HG03025 (cell line): ENCODE measurements at regions not wholly inside any gene's neighbourhood (a gene's known extent, or its start where the extent isn't known, plus 50 kb on each side); places are given as distances from the start of the nearest gene placed in this dataset.
"Not testable (repeated sequence)": the region's sequence is repeated elsewhere in the genome, so short reads cannot be mapped to it uniquely, and the experiment has no call there.

Experiments used
- ATAC-seq: cut with Tn5 transposase; IDR thresholded peaks from one replicate; pipeline ENCODE4 v1.9.1; 2021; ENCODE audit warnings: mild to moderate bottlenecking, moderate library complexity; ENCODE audit not compliant: unreplicated experiment, low FRiP score

DNA sequence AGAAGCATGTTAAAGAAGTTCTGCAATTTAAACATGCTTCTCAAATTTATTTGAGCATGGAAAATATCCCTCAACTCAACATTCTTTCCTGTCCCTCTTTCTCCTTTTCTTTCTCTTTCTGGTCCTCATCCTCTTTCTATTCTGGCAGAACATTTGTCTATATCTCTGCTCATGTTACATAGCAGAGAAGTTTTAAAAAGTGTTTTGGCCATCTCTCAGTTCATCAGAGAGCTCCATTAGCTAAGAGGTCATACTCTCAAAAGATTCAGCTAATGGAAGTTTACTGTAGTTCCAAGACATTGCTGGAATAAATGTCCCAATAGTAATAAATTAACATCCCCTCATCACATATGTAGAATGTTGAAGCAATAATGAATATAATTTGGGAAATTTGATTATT, 53.5 kb downstream of the XCL2 start:
- no peak for ATAC-seq

DNA sequence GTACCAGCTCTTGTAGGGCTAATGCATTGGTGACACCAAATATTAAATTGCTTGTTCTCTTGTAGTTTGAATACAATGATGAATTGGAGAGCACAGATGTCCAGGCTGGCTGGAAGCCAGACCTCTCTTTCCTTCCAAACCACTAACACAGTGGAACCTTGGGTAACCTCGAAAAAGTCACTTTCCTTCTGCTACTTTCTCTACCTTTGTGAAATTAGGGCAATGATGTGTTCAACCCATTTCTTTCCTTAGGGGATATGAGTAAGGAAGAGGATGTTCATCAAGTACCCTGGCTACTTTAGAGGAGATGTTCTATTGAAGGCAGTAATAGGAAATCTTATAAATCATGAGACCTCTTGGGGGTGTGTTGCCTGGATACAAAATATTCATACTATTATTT, 55.7 kb downstream of the XCL2 start:
- no peak for ATAC-seq

DNA sequence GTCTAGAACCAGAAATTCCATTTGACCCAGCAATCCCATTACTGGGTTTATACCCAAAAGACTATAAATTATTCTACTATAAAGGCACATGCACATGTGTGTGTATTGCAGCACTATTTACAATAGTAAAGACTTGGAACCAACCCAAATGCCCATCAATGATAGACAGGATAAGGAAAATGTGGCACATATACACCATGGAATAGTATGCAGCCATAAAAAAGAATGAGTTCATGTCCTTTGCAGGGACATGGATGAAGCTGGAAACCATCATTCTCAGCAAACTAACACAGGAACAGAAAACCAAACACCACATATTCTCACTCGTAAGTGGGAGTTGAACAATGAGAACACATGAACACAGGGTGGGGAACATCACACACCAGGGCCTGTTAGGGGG, 57.0 kb downstream of the XCL2 start:
- ATAC-seq, result not testable (repeated sequence)

DNA sequence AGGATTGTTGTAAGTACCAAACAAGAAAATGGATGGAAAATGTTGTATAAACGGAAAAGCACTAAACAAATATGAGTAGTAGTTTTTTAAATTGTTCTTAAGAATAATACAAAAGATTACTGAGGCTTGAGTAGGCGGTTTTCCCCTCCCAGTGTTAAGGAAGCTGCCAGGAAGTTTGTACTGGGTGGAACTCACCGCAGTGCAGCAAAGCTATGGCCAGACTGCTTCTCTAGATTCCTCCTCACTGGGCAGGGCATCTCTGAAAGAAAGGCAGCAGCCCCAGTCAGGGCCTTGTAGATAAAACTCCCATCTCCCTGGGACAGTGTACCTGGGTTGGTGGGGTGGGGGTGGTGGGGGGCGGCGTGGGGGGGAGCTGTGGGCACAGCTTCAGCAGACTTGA, 58.7 kb downstream of the XCL2 start:
- ATAC-seq, result no peak

DNA sequence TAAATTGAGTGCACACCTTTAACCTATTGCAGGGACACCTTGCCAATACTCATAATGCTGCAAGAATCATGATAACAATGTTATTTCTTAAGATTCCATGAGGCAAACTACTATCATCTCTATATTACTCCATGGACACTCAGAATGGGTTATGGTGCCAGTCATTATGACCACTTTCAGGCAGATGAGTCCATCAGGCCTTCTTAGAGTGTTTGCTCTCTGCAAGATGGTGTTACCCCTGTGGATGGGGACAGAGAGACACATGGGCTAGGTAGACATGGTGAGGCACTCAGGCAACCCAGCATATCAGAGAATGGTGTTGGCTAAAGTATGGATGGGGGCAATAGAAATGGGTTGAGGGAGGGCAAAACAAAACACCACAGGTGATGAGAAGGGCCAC, 59.7 kb downstream of the XCL2 start:
- no peak for ATAC-seq

DNA sequence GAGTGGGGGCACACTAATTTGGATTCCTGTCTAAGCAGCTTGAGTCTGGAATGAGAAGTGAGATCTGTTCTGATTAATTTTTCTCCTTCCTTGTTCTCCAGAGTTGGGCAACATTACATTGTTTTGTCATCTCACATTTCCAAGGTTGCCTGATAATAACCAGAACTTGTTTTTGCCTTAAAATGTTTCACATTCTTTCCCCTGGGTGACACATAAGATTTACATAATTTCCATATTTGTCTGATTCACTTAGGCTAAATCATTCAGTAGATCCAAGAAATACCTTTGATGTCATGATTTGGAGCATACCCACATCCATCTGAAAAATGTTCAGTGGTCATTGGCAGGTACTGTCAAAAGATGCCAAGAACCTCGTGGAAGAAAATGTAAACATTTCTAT, 60.3 kb downstream of the XCL2 start:
- no peak for ATAC-seq

DNA sequence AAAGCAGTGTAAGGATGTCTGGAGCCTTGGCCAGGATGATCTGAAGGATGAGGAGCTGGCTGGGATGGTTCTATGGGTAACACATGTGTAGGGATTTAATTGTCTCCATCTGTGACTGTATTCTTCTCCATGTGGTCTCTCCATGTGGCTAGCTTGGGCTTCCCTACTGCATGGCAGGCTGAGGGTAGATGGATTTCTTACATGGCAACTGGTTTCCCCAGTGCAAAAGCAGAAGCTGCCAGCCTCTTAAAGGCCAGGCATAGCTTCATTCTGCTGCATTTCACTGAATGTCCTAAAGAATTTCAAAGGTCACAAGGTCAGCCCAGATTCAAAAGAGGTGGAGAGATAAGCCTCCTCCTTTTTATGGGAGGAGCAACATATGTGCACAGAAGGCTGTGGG, 61.7 kb downstream of the XCL2 start:
- ATAC-seq, result no peak

DNA sequence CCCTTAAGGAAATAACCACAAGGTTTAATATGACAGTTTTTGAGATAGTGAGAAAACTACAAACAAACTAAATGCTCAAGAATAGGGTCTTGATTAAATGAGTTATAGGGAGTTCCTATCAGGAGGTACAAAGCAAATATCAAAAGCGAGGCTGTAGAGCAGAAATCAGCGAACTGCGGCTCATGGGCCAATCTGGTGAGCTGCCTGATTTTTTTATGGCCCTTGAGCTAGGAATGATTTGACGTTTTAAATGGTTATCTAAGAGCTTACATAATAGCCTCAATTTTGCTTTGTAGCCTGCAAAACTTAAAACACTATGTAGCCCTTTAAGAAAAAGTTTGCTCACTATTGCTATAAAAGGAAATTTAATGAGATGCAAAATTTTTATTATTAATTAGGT, 62.2 kb downstream of the XCL2 start:
- no peak for ATAC-seq

DNA sequence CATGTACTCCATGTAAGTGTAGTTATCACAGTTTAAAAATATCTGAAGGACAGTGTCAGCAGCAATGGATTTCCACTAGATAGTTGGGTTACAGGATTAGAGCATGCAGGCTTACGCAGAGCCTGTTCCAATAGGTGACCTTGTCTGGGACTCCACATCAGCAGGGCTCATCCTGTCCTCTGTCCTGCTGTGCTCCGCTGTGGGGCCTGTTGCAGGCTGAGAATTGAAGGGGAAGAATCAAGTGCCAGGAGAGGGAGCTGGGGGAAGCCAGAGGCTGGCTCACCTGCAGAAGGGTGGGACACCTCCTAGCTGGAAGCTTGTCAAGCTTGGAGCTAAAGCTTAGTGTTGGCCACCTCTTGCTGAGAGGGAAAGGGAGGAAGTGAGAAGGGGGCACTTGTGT, 62.8 kb downstream of the XCL2 start:
- ATAC-seq, result no peak

DNA sequence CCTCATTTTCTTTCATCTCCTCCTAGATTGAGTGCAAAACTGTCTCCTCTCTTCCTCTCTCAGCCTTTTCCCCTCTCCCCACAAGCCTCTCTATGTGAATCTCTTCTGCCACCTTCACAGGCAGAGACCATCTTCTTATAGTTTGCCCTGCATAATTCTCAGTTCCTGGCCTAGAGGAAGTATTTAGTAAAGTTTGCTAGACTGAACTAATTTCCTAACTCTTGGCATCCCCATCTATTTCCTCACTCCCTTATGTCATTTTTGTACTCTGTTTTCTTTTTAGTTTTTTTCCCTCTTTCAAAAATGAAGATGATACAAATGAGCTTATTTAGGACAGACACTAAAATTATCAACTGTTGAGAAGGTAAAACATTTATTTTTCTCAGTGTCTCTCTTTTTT, 66.0 kb downstream of the XCL2 start:
- no peak for ATAC-seq

DNA sequence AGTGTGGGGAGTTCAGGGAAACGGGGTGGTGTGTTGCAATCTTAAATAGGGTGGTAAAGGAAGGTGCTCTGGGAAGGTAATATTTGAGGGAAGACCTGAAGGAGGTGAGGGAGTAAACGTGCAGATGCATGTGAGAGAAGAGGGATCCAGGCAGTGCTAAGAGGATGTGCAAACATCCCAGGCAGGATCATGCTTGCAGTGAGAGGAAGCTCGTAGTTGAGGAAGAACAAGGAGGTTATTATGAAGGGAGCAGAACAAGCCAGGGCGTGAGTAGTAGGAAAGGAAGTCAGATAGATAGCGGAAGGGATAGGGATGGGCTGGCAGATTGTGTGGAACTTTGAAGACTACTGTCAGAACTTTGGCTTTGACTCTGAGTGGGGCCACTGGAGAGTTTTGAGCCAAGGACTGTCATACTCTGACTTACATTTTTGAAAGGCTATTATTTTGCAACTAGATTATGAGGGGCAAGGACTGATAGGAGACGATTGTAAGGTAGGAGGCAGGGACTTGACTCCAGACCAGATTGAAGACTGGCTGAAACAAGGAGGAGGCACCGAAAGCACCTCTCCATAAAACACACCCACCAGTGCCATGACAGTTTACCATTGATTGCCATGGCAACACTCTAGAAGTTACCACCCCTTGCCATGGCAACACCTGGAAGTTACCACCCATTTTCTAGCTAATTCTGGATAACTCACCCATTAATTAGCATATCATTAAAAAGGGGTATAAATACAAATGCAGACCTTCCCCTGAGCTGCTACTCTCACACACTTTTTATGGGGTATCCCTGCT, 67.0 kb downstream of the XCL2 start:
- ATAC-seq, result no peak

DNA sequence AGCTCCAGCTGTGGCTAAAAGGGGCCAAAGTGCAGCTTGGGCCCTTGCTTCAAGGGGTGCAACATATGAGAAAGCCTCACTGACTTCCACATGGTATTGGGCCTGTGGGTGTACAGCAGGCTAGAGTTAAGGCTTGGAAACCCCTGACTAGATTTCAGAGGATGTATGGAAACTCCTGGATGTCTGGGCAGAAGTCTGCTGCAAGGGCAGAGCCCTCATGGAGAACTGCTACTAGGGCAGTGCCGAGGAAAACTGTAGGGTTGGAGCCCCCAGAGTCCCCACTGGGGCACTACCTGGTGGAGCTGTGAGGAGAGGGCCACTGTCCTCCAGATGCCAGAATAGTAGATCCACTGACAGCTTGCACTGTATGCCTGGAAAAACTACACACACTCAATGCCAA, 69.5 kb downstream of the XCL2 start:
- ATAC-seq, result no peak

DNA sequence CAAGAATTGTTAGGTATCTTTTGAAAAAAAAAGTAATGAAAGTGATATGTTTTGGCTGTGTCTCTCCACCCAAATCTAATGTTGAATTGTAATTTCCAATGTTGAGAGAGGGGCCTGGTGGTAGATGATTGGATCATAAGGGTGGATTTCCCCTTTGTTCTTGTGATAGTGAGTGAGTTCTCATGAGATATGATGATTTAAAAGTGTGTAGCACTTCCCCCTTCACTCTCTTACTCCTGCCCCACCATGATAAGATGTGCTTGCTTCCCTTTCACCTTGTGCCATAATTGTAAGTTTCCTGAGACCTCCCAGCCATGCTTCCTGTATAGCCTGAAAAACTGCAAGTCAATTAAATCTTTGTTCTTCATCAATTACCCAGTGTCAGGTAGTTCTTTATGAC, 70.7 kb downstream of the XCL2 start:
- ATAC-seq, result no peak

DNA sequence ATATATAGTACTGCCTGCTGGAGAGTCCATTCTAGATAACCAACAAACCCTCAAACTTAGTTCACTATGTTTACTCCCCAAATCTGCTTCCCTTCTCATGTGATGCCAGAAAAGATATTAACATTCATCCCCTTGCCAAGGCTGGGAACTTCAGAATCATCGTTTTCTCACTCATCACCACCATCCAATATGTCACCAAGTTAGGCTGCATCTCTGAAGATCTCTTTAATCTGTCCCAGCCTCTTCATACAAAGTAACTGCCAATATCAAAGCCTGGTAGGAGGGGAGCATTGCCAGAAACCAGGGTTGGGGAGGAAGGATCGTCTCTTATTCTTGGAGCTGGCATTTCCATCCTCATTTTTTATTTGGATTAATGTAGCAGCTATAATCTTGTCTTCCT, 71.6 kb downstream of the XCL2 start:
- ATAC-seq, result no peak

DNA sequence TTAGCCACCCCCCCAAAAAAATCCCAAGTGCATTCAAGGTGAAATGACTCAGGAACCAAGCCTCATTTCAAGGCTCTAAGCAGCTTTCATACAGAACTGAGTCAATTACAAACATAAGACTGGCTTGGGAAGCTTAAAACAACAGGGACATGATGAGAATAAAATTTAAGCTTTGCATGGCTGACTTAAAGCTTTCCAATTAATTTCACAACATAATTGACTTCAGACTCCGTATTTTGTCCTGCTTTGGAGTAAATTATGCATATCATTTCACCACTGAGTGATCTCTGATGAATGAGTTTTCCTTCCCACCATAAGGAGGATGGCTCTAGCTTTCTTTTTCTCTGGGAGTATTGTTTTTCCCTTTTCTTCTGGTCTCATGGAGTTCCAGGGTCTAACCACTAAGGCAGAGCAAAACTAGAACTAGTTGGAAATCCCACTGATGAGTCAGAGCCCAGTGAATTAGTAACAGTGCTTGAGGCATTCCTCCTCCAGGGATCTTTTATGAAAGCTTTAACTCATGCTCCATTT, 72.8 kb downstream of the XCL2 start:
- ATAC-seq, result no peak

DNA sequence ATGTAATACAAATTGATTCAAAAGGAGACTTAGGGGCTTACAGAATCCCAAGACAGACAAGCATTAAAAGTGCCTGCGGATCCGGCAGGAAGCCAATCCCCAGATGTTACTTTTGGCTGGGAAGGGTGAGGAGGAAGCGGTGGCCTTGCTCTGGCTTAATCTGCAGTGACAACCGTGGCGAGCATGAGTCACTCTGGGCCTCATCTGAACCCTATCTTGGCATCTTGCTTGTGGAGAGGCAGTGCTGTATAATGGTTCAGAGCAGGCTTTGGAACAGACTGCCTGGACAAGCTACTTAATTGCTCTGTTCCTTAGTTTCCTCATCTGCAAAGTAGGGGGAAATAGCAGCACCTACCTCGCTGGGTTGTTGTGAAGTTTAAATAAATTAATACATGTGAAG, 74.1 kb downstream of the XCL2 start:
- no peak for ATAC-seq

DNA sequence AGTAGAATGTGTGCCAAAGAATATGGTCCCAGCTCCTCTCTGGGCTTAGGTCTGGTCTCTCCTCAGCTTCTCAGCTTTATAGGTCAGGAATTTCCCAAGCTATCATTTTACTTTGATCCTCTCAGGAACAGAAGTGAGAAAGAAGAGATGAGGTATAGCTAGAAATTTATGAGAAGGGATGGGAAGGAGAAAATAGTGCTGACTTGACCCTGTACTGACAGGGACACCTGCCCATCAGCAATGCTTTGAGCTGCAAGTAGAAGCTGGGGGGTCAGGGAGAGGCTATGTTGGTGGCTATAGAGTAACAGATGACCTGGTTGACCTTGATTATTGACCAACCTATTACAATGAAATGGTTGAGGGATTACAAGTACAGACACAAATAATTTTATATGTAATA, 75.0 kb downstream of the XCL2 start:
- ATAC-seq, result no peak

DNA sequence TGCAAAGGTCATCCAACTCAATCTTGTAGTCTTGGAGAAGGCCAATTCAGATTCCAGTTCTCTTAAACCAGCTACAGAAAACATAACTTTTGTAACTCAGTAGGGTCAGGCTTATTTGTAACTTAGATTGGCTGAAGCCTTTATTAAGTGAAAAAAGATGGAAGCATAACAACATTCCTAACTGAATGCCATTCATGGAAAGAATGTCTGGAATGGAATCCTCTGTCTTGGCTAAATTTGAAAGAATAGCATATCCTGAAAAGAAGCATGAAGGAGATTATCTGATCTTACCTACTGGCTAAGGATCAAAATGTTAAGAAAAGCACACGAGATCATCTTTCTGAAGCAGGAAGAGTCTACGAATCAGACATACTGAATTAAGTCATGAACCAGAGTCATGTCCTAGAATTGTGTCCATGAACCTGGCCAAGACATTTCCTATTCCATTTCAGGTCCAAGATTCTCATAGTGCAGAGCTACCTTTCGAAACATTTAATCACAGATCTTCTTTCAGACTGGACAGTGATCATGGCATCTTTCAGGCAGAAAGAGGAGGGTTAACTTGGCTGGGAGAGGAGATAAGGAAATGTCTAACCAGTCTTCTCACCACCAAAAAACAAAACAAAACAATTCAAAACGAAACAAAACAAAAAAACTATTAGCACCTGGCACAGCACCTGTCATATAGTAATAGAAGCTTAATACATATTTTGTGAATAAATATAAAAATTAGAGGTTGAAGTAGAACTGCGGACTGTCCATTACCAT, 75.6 kb downstream of the XCL2 start:
- ATAC-seq, result no peak

DNA sequence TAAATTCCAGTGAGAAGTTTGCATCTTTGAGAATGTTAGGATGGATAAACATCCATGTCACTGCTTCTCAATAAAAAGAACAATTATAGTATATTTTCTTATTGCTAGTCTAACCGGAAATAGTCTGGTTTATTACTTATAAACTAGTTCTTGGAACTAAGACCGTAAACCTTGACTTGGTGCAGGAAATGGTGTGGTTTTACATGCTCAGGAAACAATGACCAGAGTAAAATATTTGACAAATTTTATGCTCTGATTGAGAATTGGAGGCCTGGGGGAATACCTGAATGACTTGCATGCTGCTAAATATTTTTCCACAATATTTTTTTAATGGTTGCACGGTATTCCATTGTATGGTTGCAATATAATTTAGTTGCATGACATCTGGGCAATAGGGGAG, 76.3 kb downstream of the XCL2 start:
- ATAC-seq, result no peak

DNA sequence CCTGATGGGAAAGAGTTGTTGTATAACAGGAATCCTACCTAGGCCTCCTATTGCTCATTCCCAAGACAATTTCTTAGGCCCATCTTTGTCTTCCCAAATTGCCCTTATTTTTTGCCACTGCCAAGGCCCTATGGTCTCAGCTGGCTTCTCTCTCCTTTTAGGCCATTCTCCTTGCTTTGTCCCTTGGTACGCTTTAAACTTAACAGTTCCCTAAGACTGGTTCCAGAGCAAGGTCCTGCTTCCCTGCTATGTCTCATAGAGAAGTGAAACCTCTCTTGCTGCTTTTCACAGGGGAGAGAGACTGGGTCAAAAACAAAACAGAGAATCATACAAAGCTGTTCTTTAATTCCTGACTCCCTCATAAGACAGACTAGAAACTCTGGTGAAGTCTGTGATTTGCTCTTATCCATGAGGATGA, 77.1 kb downstream of the XCL2 start:
- peak; percentile 75 for ATAC-seq

DNA sequence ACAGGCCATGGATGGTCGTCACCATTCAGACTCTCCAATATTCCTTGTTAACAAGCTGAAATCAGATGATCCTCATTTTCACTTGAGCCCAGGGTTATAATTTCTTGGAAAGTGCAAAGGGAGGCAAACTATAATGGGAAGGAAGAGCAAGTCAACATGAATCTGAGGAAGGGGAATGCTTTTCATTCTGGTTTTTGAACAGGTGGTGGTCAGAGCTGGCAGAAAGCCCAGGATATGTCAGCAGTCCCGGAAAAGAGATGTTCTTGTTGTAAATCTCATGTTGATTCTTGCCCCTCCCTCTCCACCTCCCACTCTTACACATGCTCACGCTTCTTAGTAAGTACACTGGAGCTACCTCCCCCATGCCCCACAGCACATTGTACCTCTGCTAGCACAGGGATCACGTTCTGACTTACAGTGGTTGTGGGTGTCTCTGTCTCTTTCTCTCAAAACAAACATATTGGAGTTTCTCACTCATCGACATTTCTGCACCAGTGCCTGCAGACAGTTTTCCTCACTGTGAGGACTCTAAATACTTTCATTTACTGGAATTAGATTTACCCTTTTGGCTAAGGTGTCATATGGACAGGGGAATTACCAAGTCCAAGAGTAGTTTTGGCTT, 77.6 kb downstream of the XCL2 start:
- ATAC-seq, result peak; percentile 60
